Bone marrow (tissue), 2 donors: ENCODE measurements at regions not wholly inside any gene's neighbourhood (a gene's known extent, or its start where the extent isn't known, plus 50 kb on each side); places are given as distances from the start of the nearest gene placed in this dataset.

Experiments
- DNase-seq, 2 donors: peaks; one replicate each; lab custom pipeline; 2025; lab: John Stamatoyannopoulos, UW

DNA sequence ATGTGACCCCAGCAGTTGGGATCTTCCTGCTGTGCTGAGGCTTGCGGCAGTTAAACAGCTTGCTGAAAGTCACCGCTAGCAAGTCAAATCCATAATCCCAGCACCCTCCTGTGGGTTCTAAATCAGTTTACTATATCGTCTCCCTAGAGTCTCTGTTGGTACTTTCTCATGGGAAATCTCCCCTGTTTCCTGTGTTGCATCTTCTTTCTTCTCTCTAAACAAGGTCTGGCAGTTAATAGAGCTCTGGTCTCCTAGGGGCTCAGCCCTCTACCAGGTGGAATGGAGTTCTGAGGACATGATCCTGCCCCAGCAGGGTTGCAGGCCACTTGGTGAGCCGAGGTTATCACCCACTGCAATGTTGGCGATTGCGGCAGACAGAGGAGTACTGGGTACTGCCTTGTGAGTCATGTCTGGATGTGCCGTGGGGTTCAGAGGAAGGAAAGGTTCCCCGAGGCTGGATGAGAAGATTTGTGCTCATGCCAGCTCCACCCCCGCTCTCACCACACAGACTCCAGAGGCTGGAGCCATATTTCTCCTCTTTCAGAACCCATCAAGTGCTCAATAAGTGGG, 59.4 kb upstream of the SIX2 start:
- DNase-seq = no peak

DNA sequence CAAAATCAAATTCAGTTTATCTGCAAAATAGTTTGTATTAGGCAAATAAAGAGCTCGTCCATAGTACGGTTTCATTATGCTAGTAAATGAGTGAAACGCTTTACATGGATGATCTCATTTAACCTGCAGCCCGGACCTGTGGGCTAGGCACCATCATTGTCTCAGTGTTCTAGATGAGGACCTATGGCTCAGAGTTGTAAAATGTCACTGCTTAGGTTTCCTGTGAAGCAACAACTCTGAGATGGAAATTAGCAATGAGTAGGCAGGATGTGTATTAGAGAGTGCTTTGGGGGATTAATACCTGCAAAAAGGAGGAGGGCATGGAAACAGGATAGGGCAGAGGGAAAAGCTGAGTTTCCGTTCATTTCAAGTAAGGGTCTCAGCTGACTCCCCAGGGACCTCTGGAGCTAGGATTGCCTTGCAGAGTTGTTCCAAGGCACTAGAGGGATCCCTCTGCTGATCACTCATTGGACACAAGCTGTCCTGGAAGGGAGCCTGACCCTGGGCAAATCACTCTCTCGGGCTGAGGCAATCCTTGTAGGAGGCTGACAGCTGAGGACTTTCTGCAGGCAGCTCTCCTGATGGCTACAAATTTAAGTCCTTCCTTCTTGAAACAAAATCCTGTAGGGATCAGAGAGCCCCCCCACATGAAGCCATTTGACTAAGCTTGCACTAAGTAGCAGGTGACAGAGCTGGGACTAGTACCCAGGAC, 58.8 kb upstream of the SIX2 start:
- DNase-seq = no peak
